Lung microvascular endothelial cell (primary cell): ENCODE measurements at regions not wholly inside any gene's neighbourhood (a gene's known extent, or its start where the extent isn't known, plus 50 kb on each side); places are given as distances from the start of the nearest gene placed in this dataset.
"Not testable (repeated sequence)": the region's sequence is repeated elsewhere in the genome, so short reads cannot be mapped to it uniquely, and the experiment has no call there.

Experiments used
- DNase-seq, 2 donors: peaks; one replicate each; pipeline versions ENCODE4 v3.0.0 to v3.0.0-alpha.2; 2010; ENCODE audit warnings: low read depth in 2 of 2

GRCh38 chr4:53716471-53717063 lies 125.3 kb upstream of the LNX1 start:
- no peak for DNase-seq

- DNase-seq: no peak
Measured at GRCh38 chr4:53716011-53716410, 124.7 kb upstream of the LNX1 start.

- no peak for DNase-seq
Measured at GRCh38 chr4:53714236-53715140, 123.2 kb upstream of the LNX1 start.

DNA sequence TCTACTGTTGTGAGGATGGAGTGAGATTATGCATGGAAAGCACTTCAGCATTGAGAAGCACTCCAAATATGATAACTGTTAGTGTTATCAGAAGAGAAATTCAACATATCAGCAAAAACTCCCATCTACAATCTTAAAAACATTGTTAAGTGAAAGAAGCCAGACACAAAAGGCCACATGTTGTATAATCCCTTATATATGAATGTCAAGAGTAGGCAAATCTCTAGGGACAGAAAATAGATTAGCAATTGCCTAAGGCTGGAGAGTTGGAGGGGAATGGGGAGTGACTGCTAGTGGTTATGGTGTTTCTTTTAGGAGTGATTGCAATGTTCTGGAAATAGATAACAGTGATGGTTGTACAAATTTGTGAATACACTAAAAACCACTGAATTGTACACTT lies 122.5 kb upstream of the LNX1 start:
- DNase-seq: no peak

- DNase-seq: no peak
Measured at GRCh38 chr4:53713296-53713695, 122.0 kb upstream of the LNX1 start.

DNA sequence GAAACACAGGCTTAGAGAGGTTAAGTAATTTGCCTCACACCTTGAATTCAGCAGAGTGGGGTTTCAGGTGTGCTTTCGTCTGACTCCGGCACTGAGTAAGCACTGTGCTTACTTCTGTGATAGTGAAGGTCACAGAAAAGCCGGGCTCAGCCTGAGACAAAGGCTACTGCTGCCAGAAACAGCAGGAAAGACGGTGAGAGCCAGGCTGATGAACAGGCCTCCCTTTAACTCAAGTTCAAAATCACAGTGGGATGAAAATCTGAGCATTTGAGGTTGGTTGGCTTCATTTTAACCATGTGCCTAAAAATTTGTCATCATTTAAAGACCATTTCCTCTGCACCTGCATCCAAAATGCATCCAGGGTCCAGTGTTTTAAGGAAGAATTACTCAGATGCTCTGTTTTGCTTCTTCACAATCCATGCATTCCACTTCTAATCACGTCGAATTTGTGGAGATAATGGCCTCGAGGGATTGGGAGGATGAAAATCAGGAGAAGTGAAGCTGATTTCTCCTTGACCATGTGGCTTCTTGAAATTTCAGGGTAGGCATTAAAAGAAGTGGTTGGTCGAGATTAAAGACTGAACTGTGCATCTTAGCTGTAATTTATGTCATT lies 121.2 kb upstream of the LNX1 start:
- no peak for DNase-seq

GRCh38 chr4:53711926-53712325 lies 120.6 kb upstream of the LNX1 start:
- no peak for DNase-seq

DNA sequence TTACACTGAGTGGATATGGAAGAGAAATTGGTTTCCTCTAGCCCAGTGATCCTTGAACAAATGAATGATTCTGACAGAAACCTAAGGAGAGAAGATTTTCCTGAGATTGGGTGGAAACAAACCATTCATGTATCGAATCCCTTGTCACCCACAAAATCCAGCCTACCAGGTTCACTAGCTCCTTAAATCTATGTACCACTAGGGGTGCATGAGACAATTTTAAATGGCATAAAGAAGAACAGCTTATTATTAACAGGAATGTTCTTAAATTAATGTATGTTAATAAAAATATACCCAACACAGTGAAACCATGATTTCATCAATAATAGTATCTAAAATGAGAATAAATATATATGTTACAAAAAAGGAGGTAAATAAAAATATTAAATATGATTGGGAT lies 118.4 kb upstream of the LNX1 start:
- DNase-seq: no peak

- no peak for DNase-seq
Measured at GRCh38 chr4:53707491-53707890, 116.2 kb upstream of the LNX1 start.

- DNase-seq: peak; percentile 49 to 78
Measured at GRCh38 chr4:53706422-53707032, 115.2 kb upstream of the LNX1 start.

DNA sequence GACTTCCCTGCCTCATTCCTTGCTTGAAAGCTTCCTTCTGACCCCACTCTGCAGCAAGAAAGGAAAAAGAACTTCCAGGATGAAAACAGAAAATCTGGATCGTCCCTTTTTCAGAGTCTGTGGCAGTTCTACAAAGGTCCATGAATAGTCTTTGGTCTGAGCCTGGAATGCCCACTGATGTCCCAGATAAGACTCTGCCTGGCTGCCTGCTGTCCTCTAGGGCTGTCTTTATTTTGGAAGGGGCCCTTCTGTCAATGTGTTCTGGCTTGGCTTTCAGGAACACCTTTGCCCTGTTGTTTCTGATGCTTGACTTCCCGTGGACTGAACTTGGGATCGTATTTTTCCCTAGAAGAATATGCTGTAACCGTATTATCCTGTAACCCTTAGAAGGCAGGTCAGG lies 114.7 kb upstream of the LNX1 start:
- no peak for DNase-seq

GRCh38 chr4:53705151-53705764 lies 114.0 kb upstream of the LNX1 start:
- DNase-seq: peak in 1 of 2 donors; percentile 27

DNA sequence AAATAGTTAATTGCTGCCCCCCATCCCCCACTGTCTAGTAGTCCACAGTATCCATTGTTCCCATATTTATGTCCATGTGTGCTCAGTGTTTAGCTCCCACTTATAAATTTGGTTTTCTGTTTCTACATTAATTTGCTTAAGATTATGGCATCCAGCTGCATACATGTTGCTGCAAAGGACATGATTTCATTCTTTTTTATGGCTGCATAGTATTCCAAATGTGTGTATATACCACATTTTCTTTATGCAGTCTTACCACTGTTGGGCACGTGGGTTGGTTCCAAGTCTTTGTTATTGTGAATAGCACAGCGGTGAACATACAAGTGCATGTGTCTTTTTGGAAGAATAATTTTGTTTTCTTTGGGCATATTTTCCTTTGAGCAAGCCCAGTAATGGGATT lies 113.0 kb upstream of the LNX1 start:
- no peak for DNase-seq

DNA sequence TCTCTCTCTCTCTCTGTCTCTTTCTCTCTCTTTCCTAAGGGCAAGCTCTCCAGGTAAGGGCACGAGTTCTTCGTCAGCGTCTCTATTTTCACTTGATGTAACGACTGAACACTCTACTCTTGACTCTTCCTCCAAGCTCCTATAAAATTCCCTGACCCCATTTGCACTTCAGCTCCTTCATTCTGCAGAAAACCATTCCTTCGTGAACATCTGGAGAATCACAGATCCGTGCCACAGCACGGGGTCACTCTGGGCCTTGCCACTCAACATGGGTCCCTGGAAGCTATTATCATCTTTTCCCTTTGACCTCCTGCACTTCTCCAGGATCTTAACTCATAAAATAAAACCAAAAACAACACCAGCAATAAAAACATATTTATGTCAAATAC lies 112.0 kb upstream of the LNX1 start:
- DNase-seq: no peak

DNA sequence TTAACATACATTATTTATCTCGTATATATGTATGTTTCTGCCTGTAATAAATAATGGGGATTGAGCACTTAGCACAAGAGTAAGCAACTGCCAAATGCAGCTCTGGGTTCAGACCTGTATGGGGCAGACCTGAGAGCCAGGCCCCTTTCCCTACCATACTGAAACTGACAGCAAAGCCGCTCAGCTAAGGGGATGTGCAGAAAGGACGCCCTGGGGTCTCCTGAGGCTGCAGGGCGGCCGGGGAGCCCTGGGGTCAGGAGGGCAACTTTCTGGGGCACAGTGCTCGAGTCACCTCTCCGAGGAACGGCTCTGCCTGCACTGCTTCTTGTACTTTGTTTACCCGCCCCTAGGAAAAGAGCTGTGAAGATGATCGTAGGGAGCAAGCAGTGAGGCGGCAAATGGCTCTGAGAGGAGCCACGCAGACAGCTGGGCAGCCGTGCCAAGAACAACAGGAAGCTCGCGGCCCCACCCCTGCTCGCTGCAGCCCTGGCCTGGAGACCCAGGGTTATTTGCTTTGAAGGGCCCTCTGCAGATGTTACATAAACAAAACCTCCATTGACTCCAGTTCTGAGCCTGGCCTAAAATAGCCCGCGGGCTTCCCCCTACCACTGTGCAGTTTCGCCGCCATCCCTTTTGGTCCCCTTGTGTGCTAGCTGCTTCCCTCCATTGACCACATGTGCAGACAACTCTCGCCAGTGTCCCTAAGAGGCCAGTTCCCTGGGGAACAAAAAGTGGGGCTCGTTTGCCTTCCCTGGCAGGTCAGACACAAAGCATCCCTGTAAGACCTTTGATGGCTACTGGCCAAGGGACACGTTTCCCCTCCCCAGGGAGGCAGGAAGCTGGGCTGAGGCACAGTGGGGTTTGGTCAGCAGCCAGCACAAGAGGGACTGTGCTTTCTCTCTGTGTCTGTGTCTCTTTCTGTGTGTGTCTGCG lies 111.3 kb upstream of the LNX1 start:
- DNase-seq: peak; percentile 76 to 96

- DNase-seq: not testable (repeated sequence)
Measured at GRCh38 chr4:53701260-53701659, 110.0 kb upstream of the LNX1 start.

DNA sequence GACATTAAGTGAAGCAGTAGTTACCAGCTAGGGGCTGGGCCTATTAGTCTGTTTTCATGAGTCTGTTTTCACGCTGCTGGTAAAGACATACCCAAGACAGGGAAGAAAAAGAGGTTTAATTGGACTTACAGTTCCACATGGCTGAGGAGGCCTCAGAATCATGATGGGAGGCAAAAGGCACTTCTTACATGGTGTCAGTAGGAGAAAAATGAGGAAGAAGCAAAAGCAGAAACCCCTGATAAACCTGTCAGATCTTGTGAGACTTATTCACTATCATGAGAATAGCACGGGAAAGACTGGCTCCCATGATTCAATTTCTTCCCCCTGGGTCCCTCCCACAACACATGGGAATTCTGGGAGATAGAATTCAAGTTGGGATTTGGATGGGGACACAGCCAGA lies 108.0 kb upstream of the LNX1 start:
- DNase-seq: not testable (repeated sequence)

- no peak for DNase-seq
Measured at GRCh38 chr4:53697016-53697685, 105.9 kb upstream of the LNX1 start.

GRCh38 chr4:53695540-53696463 lies 104.5 kb upstream of the LNX1 start:
- DNase-seq: no peak
